Stimulated activated naive CD4-positive, alpha-beta T cell treated with Interleukin-2 at 50 U/mL for 16 hours (primary cell): ENCODE measurements at regions not wholly inside any gene's neighbourhood (a gene's known extent, or its start where the extent isn't known, plus 50 kb on each side); places are given as distances from the start of the nearest gene placed in this dataset.

ENCODE experiments used
- DNase-seq: peaks from one replicate; lab custom pipeline; 2025; lab: John Stamatoyannopoulos, UW

DNA sequence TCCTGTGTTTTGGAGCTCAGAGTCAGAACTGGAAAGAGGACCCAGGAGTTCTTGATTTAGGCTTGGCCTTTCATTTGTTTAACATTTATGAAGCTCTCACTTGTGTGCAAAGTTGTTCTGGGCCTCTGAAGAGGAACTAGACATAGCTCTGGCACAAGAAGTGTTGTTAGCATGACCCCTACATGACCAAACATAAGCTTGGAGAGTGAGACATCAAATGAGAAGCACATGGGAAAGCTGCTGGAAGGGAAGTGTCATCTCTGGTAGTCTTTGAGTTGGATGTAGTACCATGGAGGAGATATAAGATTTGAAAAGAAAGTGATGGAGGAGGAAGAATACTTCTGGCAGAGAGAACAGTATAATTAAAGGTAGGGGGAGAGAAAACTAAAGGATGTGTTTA, 370.1 kb downstream of the ADRA2A start:
- DNase-seq: no peak

- DNase-seq: no peak
These were observed 375.3 kb downstream of the ADRA2A start for GRCh38 chr10:111452153-111452552.

DNA sequence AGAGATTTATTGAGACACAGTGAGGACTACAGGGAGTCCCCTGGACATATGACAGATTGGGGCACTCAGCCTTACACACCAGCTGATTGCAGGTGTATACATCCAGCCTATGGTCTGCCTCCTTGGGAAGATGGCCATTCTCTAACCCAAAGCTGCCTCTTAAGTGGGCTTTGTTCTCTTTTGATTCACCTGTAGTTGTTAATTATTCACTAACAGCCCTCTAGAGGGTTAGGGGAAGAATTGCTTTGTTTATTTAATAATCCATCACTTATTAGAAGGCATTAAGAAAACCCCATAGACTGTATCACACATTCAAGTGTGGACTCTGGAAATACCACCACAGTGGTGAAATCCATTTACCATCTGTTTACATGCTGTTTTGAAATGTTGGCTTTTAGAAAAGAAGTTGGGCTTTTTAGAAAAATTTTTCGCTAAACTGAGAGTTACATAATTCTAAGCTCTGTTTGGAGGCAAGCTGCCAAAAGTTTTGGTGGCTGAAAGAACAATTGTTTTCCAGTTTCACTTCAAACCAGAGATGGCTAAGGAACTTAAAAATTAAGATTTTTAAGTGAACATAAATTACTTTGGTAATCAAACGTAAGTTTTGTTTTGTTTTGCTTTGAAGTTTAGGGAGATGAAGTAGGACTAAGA, 379.1 kb downstream of the ADRA2A start:
- no peak for DNase-seq

- DNase-seq: no peak
These were observed 381.4 kb downstream of the ADRA2A start for GRCh38 chr10:111458256-111458655.

DNA sequence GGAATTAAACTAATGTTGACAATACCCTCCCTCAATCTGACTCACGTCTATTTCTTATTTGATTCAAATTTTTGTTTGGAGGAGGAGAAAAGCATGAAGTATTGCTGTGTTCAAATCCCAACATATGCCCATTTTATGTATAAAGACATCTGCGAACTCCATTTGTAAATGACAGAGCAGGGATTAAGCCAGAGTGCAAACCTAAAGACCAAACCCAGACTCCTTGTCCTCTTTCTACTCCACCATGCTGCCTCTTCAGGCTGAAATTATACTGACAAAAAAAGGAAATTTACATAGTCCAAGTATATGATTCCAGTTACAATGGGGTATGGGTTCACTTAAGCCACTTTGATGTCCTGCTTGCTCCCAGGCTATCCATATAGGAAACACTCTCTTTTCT, 383.1 kb downstream of the ADRA2A start:
- DNase-seq: no peak

- no peak for DNase-seq
These were observed 395.6 kb downstream of the ADRA2A start for GRCh38 chr10:111472445-111472844.

DNA sequence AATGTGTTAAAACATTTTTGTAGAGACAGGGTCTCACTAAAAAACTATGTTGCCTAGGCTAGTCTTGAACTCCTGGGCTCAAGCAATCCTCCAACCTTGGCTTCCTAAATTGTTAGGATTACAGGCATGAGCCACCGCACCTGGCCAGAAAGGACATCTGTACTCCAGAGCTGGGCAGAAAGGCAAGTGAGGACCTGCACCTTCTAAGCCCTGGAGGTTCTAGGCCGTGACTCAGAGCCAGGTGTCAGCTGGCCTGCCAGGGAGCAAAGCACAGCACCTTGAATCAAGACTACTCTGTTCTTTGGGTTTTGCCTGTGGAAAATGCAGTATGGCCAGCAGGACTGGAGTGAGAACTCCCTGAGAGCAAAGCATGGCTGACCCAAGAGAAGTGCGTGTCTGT, 396.5 kb downstream of the ADRA2A start:
- DNase-seq: no peak

GRCh38 chr10:111474786-111475185, 398.0 kb downstream of the ADRA2A start:
- no peak for DNase-seq

- DNase-seq: no peak
These were observed 398.9 kb downstream of the ADRA2A start for GRCh38 chr10:111475720-111476119.

DNA sequence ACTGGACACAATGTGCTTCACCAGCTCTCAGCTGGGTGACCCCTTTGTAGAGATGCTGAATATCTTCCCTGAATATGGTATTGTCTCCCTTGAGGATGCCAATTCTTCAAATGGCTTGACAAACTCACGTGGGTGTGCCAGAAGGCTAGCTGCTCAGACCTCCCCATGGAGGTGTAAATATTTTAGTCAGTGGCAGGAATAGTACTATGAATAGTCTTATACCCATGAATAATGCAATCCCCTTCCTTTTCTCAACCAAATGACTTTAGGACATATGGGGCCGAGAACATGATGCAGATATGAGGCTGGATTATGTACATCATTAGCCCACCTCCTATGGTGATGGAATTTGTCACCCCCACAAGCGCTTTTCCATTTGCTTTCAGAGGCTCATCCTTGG, 401.8 kb downstream of the ADRA2A start:
- DNase-seq: no peak

DNA sequence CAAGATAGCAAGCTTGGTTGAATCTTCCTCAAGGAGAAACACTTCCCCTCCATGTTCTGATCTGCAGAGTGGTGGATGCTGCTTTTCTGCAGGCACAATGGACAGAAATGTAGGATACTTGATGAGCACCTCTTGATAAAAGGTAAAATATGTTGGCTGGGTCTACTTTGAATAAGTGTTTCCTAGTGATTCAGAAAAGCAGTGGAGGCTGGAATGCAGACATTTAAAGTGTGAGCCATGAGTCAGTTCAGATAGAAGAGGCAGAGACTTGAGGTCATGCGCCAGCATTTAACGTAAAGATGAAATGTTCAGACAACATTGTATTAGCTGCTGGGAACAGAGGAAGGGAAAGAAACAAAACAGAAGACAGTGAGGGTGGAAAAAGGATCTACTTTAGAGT, 403.1 kb downstream of the ADRA2A start:
- DNase-seq: no peak

- DNase-seq: no peak
These were observed 404.5 kb downstream of the ADRA2A start for GRCh38 chr10:111481261-111481826.

- DNase-seq: no peak
These were observed 405.0 kb downstream of the ADRA2A start for GRCh38 chr10:111481866-111482265.

- no peak for DNase-seq
These were observed 405.9 kb downstream of the ADRA2A start for GRCh38 chr10:111482621-111483216.

- DNase-seq: no peak
These were observed 408.9 kb downstream of the ADRA2A start for GRCh38 chr10:111485767-111486166.

DNA sequence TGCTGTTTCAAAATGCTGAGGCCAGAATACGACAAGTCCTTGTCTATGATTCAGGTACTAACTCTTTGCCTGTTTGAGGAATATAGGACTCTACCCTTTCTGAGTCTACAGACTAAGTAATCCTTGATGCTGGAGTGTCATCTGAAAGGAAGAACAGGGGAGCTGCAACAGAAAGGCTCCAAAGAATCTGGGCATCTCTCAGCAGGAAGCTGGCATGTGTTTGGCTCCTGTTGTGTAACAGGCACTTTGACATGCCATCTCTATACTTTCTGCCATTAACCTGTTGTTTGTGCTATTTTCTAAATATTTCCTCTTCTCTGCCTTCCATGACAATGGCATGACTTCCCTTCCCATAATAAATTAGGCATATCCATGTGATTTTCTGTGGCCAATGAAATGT, 409.5 kb downstream of the ADRA2A start:
- DNase-seq: no peak

DNA sequence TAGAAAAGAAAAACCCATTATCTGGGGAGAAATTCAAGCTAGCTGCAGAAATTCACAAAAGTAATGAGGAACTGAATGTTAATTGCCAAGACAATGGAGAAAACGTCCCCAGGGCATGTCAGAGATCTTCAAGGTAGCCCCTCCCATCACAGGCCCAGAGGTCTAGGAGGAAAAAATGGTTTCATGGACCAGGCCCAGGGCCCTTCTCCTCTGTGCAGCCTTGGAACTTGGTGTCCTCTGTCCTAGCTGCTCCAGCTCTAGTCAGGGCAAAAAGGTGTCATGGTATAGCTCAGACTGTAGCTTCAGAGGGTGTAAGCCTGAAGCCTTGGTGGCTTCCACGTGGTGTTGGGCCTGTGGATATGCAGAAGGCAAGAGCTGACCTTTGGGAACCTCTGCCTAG, 411.8 kb downstream of the ADRA2A start:
- no peak for DNase-seq

DNA sequence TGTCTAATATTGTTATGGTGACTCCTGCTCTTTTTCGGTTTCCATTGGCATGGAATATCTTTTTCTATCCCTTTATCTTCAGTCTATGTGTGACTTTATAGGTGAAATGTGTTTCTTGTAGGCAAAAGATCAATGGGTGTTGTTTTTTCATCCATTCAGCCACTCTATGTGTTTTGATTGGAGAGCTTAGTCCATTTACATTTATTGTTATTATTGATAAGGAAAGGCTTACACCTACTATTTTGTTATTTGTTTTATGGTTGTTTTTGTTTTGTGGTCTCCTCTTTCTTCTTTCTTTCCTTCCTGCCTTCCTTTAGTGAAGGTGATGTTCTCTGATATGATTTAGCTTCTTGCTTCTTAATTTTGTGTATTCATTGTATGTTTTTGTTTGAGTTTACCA, 414.3 kb downstream of the ADRA2A start:
- no peak for DNase-seq

GRCh38 chr10:111493024-111493625, 416.3 kb downstream of the ADRA2A start:
- DNase-seq: no peak

- DNase-seq: no peak
These were observed 421.7 kb downstream of the ADRA2A start for GRCh38 chr10:111498560-111498959.

- DNase-seq: no peak
These were observed 427.5 kb downstream of the ADRA2A start for GRCh38 chr10:111504376-111504775.

DNA sequence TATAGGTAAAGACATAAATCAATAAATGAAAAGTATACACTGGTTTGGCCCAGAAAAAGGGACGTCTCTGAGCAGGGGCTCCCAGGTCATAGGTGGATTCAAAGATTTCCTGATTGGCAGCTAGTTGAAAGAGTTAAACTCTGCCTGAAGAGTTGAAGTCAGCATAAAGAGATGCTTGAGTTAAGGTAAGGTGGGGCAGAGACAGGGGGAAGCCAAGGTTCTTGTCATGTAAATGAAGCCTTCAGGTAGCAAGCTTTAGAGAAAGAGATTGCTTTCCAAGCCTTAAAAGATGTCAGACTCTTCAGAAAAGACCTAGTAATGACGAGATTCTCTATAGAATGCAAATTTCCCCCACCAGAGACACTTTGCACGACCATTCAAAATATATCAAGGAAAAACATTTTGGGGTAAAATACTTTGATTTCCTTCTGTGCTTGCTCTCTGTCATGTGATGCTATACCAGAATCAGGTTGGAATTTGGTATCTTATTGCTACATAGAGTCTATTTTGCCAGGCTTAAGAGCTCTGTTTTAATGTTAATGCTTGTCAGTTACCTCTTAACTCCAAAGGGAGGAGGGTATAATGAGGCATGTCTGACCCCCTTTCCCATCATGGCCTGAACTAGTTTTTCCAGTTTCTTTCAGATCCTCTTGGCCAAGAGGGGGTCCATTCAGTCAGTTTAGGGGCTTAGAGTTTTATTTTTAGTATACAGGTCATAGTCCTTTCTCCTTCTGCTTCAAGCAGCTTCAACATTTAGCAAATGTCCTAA, 429.6 kb downstream of the ADRA2A start:
- DNase-seq: no peak

DNA sequence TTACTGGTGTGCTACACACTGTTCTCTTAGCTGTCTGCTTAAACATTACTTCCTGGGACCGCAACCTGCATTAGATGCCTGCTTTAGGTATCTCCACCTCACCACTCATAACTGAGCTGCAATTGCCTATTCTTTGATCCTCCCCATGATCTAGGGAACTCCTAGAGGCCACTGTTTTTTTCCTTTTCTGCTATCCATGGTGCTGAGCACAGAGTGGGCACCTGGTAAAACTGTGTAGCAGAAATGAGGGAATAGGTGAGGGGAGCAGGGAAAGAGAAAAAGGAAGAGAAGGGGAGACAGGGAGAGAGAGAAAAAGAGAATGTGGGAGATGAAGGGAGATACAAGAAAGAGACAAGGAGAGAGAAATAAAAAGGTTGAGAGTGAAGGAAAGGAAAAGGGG, 434.9 kb downstream of the ADRA2A start:
- DNase-seq: no peak
